GM12892 (cell line): ENCODE measurements at regions not wholly inside any gene's neighbourhood (a gene's known extent, or its start where the extent isn't known, plus 50 kb on each side); places are given as distances from the start of the nearest gene placed in this dataset.

Experiments
- POLR2A ChIP-seq: IDR thresholded peaks from 2 replicates; pipeline ENCODE4 v1.6.1; 2011; ENCODE audit warnings: low read depth, low read length, control low read depth
- POLR2AphosphoS5 ChIP-seq: IDR thresholded peaks from 2 replicates; pipeline ENCODE4 v1.6.1; 2011; ENCODE audit warnings: low read depth, low read length, control low read depth

DNA sequence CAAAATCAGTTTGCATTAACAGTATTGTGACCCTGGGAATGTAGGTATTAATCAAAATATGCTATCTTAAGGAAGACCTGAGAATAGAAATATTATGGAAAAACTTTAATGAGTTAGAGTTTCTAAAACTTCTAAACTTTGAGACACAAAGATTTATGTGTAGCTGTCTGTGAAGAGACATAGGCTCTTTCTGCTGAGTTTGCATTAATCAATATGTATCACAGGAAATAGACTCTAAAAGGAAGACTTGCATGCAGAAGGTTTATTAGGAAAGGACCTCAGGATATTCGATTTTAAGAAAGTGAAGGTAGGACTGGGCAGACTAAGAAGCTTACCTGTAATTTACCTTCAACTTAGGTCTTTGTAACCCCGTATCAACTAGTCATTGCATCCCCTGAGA is 494.8 kb upstream of the NRXN1 start:
- TF ChIP-seq POLR2A (no peak), POLR2AphosphoS5 (no peak)
